ENCODE measurements at regions not wholly inside any gene's neighbourhood (a gene's known extent, or its start where the extent isn't known, plus 50 kb on each side); places are given as distances from the start of the nearest gene placed in this dataset.

- Histone ChIP-seq H3K4me3 (ENCODE audit: low read depth, low read length) (no peak overlapping the region), H3K27ac (no peak overlapping the region), H3K27me3 (ENCODE audit: insufficient read depth, low read depth, severe bottlenecking) (no peaks in the 10 kb centered on the region), H3K9me3 (ENCODE audit: severe bottlenecking) (no peaks in the 10 kb centered on the region), H3K36me3 (peaks cover 12% of the 10 kb centered on the region)
- TF ChIP-seq, protein P1, sequence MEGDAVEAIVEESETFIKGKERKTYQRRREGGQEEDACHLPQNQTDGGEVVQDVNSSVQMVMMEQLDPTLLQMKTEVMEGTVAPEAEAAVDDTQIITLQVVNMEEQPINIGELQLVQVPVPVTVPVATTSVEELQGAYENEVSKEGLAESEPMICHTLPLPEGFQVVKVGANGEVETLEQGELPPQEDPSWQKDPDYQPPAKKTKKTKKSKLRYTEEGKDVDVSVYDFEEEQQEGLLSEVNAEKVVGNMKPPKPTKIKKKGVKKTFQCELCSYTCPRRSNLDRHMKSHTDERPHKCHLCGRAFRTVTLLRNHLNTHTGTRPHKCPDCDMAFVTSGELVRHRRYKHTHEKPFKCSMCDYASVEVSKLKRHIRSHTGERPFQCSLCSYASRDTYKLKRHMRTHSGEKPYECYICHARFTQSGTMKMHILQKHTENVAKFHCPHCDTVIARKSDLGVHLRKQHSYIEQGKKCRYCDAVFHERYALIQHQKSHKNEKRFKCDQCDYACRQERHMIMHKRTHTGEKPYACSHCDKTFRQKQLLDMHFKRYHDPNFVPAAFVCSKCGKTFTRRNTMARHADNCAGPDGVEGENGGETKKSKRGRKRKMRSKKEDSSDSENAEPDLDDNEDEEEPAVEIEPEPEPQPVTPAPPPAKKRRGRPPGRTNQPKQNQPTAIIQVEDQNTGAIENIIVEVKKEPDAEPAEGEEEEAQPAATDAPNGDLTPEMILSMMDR (IDR thresholded peaks at IDR 0.05; ENCODE audit: low read depth, low read length): 0 out of 2 replicates have a peak, but pooled peaks have one; percentile 10
- DNase-seq: no peak
Observed at GRCh38 chr15:62706317-62706716, 336.2 kb upstream of the TPM1 start.

GRCh38 chr15:62708470-62708869, 334.1 kb upstream of the TPM1 start:
- Histone ChIP-seq H3K27ac (no peak overlapping the region), H3K9me3 (ENCODE audit: severe bottlenecking) (no peaks in the 10 kb centered on the region), H3K36me3 (peaks cover 9% of the 10 kb centered on the region), H3K4me3 (ENCODE audit: low read depth, low read length) (no peak overlapping the region), H3K27me3 (ENCODE audit: insufficient read depth, low read depth, severe bottlenecking) (no peaks in the 10 kb centered on the region)
- TF ChIP-seq, protein P1 (IDR thresholded peaks at IDR 0.05; ENCODE audit: low read depth, low read length): no peak
- DNase-seq: no peak

DNA sequence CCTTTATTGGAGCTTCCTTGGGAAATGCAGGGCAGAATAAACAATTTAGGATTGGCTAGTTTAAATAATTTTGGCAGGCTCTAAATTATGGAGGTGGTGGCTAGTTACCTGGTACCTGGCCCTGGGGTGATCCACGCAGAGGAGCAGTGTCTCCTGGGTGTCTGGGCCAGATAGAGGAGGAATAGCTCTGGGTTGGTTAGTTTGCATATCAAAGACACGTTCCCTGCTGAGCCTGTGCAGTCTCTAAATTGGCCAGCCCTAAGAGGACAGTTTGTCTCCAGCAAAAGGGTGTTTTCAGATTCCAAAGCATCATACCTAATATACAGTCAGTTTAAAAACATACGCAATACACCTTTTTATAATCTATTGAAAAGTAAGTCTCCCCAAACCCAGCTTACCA, 333.3 kb upstream of the TPM1 start:
- H3K9me3 ChIP-seq (ENCODE audit: severe bottlenecking): no peaks in the 10 kb centered on the region

GRCh38 chr15:62711691-62712454, 330.7 kb upstream of the TPM1 start:
- peaks cover 8% of the 10 kb centered on the region for H3K36me3 ChIP-seq
- TF ChIP-seq, protein P1 (IDR thresholded peaks at IDR 0.05; ENCODE audit: low read depth, low read length): no peak
- H3K9me3 ChIP-seq (ENCODE audit: severe bottlenecking): no peaks in the 10 kb centered on the region
- DNase-seq: no peak
- no peak overlapping the region for H3K4me3 ChIP-seq (ENCODE audit: low read depth, low read length)
- H3K27me3 ChIP-seq (ENCODE audit: insufficient read depth, low read depth, severe bottlenecking): no peaks in the 10 kb centered on the region
- no peak overlapping the region for H3K27ac ChIP-seq

More for the DNA sequence above, 333.3 kb upstream of the TPM1 start:
- DNase-seq: no peak
- Histone ChIP-seq H3K4me3 (ENCODE audit: low read depth, low read length) (no peak overlapping the region), H3K36me3 (peaks cover 7% of the 10 kb centered on the region), H3K27ac (no peak overlapping the region), H3K27me3 (ENCODE audit: insufficient read depth, low read depth, severe bottlenecking) (no peaks in the 10 kb centered on the region)
- TF ChIP-seq, protein P1 (IDR thresholded peaks at IDR 0.05; ENCODE audit: low read depth, low read length): no peak

- TF ChIP-seq, protein P1 (IDR thresholded peaks at IDR 0.05; ENCODE audit: low read depth, low read length): no peak
- Histone ChIP-seq H3K27me3 (ENCODE audit: insufficient read depth, low read depth, severe bottlenecking) (no peaks in the 10 kb centered on the region), H3K27ac (no peak overlapping the region), H3K4me3 (ENCODE audit: low read depth, low read length) (no peak overlapping the region), H3K9me3 (ENCODE audit: severe bottlenecking) (no peaks in the 10 kb centered on the region), H3K36me3 (peaks cover 8% of the 10 kb centered on the region)
- DNase-seq: no peak
Observed at GRCh38 chr15:62712455-62712839, 330.1 kb upstream of the TPM1 start.

DNA sequence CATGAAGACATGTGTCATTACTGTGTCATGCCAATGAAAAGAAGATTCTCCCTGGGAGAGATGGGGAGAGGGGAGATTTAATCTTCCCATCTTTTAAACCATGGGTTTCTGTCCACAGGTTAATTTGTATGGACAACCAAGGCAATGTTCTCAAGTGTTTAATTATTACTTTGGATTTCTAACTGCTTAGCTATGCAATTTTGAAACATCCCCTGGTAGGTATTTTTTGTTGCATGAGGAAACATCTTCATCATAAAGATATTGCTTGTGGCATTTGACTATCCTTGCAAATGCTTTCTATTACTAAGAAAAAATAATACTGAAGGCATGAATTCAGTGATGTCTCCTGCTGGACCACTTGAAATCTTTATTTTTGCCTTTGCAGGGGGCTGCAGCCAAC, 326.6 kb upstream of the TPM1 start:
- no peak overlapping the region for H3K27ac ChIP-seq
- DNase-seq: no peak
- H3K4me3 ChIP-seq (ENCODE audit: low read depth, low read length): no peak overlapping the region
- H3K27me3 ChIP-seq (ENCODE audit: insufficient read depth, low read depth, severe bottlenecking): no peaks in the 10 kb centered on the region
- H3K9me3 ChIP-seq (ENCODE audit: severe bottlenecking): no peaks in the 10 kb centered on the region
- TF ChIP-seq, protein P1 (IDR thresholded peaks at IDR 0.05; ENCODE audit: low read depth, low read length): no peak
- peaks cover 20% of the 10 kb centered on the region for H3K36me3 ChIP-seq

Measured in WERI-Rb-1 (cell line).